Bronchial epithelial cell (primary cell): ENCODE measurements at regions not wholly inside any gene's neighbourhood (a gene's known extent, or its start where the extent isn't known, plus 50 kb on each side); places are given as distances from the start of the nearest gene placed in this dataset.

Experiments
- DNase-seq: peaks from one replicate; pipeline ENCODE4 v3.0.0-alpha.2; 2010; ENCODE audit warnings: low read depth
- FAIRE-seq: peaks from 2 replicates; lab custom pipeline; 2011; peaks lifted over from hg19 to GRCh38; lab: Jason Lieb, UNC
- H3K27me3 ChIP-seq: 2 replicates; pipeline ENCODE4 v1.5.1; 2011; ENCODE audit warnings: low read length; ENCODE audit not compliant: control insufficient read depth, insufficient read depth
- H3K36me3 ChIP-seq: 2 replicates; pipeline ENCODE4 v1.5.1; 2011; ENCODE audit warnings: low read length; ENCODE audit not compliant: control insufficient read depth, insufficient read depth
- H3K4me3 ChIP-seq: 2 replicates; pipeline ENCODE4 v1.5.1; 2011; ENCODE audit warnings: mild to moderate bottlenecking, low read depth, low read length, control low read depth
- TF ChIP-seq, protein P1 (sequence below): IDR thresholded peaks from 2 replicates; pipeline ENCODE4 v1.5.1; 2011; ENCODE audit warnings: mild to moderate bottlenecking, moderate library complexity, low read length, control low read depth, inconsistent platforms; ENCODE audit not compliant: insufficient read depth, severe bottlenecking

DNA sequence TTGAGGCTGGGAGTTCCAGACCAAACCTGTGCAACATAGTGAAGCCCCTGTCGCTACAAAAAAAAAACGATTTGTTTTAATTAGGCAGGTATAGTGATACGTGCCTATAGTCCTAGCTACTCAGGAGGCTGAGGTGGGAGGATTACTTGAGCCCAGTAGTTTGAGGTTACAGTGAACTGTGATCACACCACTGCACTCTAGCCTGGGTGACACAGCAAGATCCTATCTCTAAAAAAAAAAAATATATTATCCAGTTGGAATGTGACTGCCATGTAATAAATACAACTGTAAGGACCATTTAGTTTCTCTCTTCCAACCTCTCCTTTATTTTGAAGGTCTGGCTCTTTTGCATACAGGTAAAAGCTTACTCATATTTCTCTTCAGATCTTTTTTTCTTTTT is 571.5 kb downstream of the UTRN start:
- FAIRE-seq: no peak
- TF ChIP-seq, protein P1, sequence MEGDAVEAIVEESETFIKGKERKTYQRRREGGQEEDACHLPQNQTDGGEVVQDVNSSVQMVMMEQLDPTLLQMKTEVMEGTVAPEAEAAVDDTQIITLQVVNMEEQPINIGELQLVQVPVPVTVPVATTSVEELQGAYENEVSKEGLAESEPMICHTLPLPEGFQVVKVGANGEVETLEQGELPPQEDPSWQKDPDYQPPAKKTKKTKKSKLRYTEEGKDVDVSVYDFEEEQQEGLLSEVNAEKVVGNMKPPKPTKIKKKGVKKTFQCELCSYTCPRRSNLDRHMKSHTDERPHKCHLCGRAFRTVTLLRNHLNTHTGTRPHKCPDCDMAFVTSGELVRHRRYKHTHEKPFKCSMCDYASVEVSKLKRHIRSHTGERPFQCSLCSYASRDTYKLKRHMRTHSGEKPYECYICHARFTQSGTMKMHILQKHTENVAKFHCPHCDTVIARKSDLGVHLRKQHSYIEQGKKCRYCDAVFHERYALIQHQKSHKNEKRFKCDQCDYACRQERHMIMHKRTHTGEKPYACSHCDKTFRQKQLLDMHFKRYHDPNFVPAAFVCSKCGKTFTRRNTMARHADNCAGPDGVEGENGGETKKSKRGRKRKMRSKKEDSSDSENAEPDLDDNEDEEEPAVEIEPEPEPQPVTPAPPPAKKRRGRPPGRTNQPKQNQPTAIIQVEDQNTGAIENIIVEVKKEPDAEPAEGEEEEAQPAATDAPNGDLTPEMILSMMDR: no peak
- Histone ChIP-seq H3K4me3 (no peak overlapping the region), H3K27me3 (no peaks in the 10 kb centered on the region), H3K36me3 (no peaks in the 10 kb centered on the region)
- no peak for DNase-seq

DNA sequence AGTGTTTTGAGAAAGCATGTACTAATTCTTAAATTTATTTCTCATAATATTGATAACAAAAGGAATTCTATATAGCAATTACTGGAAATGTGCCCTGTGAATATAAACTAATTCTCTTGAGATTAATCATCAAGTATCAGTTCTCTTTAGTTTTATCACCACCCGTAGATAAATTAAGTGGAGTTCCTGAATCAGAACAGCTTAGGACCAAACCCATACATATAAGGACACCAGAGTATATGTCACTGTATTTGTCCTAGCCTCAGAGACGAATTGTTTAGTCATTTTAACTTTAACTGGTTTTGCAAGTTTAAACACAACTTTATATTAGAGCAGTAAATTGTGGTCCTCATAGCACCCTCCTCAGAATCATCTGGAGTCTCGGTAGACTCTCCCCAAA is 572.0 kb downstream of the UTRN start:
- Histone ChIP-seq H3K4me3 (no peak overlapping the region), H3K27me3 (no peaks in the 10 kb centered on the region), H3K36me3 (no peaks in the 10 kb centered on the region)
- TF ChIP-seq, protein P1: no peak
- FAIRE-seq: no peak
- no peak for DNase-seq

DNA sequence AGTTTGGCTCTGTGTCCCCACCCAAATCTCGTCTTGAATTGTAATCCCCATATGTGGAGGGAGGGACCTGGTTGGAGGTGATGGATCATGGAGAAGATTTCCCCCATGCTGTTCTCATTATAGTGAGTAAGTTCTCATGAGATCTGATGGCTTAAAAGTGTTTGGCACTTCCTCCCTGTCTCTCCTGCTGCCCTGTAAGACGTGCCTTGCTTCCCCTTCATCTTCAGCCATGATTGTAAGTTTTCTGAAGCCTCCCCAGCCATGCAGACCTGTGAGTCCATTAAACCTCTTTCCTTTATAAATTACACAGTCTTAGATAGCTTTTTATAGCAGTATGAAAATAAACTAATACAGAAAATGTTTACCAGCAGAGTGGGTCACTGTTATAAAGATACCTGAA is 577.6 kb downstream of the UTRN start:
- TF ChIP-seq, protein P1: no peak
- FAIRE-seq: no peak
- no peaks in the 10 kb centered on the region for H3K27me3 ChIP-seq
- H3K36me3 ChIP-seq: no peaks in the 10 kb centered on the region
- no peak for DNase-seq
- no peak overlapping the region for H3K4me3 ChIP-seq

DNA sequence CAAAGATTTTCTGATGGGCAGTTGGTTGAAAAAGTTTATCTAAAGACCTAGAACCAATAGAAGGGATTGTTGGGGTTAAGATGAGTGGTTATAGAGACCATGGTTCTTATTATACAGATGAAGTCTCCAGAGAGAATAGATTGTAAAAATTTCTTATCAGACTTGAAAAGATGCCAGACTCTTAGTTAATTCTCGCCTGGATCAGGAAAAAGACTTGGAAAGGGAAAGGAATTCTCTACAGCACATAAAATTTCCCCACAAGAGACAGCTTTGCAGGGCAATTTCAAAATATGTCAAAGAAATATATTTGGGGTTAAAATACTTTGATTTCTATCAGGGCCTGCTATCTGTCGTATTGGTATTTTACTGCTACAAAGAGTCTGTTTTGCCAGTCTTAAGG is 582.6 kb downstream of the UTRN start:
- TF ChIP-seq, protein P1: no peak
- FAIRE-seq (no peak), DNase-seq (no peak)
- H3K4me3 ChIP-seq: no peak overlapping the region
- H3K36me3 ChIP-seq: no peaks in the 10 kb centered on the region
- no peaks in the 10 kb centered on the region for H3K27me3 ChIP-seq

DNA sequence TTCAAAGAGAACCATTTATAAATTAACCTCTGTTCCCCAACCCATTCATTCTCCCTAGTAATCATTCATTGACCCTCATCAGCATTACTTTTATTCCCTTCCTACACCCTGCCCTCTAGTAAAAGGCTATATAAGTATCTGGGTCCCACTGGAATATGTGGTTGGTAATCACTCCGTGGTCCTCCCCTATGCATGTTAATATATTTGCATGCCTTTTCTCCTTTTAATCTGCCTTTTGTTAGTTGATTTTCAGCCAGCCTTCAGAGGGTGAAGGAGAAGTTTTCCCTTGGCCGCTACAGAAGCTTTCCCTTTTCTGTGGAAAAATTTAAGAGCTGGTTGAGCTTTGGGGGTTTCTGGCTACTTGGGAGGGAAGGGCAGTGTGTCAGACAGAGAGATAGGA is 585.6 kb downstream of the UTRN start:
- TF ChIP-seq, protein P1: no peak
- no peak for FAIRE-seq
- Histone ChIP-seq H3K36me3 (no peaks in the 10 kb centered on the region), H3K27me3 (no peaks in the 10 kb centered on the region), H3K4me3 (no peak overlapping the region)
- DNase-seq: no peak

DNA sequence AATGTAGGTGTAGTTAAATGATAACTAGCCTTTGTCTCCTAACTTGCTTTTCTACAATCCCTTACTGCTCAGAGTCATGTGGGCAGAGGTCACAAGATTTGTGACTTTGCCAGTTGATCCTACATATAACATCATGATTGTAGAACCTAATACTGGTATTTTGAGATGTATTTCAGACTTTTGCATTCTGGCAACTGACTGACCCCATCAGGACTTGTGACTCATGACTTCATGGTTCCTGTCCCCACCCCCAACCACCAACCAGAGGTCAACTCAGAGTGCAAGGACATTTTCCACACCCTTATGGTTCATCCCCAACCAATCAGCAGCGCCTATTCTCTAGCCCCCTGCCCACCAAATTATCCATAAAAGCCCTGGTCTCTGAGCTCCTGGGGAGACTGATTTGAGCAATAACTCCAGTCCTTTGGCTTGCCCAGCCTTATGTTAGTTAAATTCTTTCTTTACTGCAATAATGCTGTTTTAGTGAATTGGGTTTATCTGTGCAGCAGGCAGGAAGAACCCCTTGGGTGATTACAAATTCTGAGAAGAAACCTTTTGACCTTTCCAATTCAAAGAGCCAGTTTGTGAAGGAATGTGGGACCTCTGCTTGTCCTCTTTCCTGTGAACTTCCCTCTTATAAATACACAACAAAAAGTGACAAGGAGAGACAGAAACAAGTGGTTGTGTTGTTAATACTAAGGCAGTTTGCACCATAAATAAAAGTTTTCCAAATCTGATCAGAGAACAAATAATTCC is 588.7 kb downstream of the UTRN start:
- DNase-seq (no peak), FAIRE-seq (no peak)
- Histone ChIP-seq H3K27me3 (peaks cover 2% of the 10 kb centered on the region), H3K36me3 (no peaks in the 10 kb centered on the region), H3K4me3 (no peak overlapping the region)
- TF ChIP-seq, protein P1: no peak
